ENCODE measurements at regions not wholly inside any gene's neighbourhood (a gene's known extent, or its start where the extent isn't known, plus 50 kb on each side); places are given as distances from the start of the nearest gene placed in this dataset.

DNA sequence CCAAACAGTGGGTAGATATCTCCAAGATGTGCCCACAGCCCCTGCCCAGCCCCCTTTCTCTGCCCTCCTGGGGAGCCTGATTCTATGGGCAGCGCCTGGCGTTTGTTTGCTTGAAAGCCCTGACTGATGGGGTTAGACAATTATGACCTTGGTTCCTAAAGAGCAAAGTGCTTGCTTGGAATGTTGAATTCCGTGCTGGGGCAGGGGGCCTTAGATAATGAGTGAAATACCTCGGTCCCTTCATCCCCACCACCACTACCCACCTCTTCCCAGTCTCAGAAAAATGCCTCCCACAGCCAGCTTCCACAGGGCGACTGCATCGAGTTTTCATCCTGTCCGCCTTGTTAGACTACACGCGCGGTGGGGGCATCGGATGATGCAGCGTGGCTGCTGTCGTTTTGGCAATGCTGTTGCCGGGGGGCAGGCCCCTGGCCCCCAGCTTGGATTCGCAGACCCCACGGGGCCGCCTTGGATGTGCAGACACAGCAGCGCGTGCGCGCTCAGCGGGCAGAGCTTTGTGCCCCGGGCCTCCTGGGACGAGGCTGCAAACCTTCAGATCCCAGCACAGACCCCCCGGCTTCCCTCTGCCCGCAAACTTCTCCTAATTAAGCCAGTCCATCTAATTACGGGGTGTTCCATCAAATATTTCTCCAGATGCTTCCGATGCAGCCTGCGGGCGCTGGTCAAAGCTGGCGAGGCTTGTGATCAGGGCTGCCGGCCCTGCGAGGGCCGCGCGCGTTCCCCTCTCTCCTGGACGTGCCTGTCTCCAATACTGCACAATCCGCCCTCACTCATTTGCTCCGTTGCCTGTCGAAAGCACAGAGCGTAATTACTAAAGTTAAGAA is 86.1 kb downstream of the LINC00237 start:
- H3K27me3 ChIP-seq (ENCODE audit: control insufficient read depth in 1 of 2, insufficient read depth in 2 of 2, low read length in 2 of 2): peaks cover 8 to 13% of the 10 kb centered on the region in 2 donors
- no peak overlapping the region for H3K27ac ChIP-seq (ENCODE audit: low read depth, low read length)
- no peak overlapping the region for H3K9ac ChIP-seq (ENCODE audit: low read length)
- H3K4me3 ChIP-seq (ENCODE audit: low read depth in 1 of 2, low read length in 2 of 2): no peak overlapping the region
- H3K4me1 ChIP-seq (ENCODE audit: insufficient read depth, low read length): no peaks in the 10 kb centered on the region
- no peaks in the 10 kb centered on the region for H3K9me3 ChIP-seq (ENCODE audit: low read length)
- H3K36me3 ChIP-seq (ENCODE audit: insufficient read depth, low read length): no peaks in the 10 kb centered on the region

DNA sequence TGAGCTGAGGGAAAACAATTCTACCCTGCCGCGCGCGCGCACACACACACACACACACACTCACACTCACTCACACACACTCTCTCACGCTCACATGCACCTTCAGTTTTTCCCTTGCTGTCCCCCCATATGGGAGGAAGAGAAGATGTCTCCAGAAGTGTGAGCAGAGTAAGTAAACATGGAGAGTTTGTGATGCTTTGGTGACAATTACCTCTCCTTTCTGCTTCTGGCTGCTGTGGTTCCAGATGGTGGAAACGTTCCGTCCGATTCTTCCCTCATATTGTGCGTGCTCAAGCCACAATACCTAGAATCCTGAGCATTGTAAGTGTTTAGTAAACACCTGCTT is 86.7 kb downstream of the LINC00237 start:
- H3K9ac ChIP-seq (ENCODE audit: low read length): no peak overlapping the region
- H3K9me3 ChIP-seq (ENCODE audit: low read length): no peaks in the 10 kb centered on the region
- H3K4me3 ChIP-seq (ENCODE audit: low read depth in 1 of 2, low read length in 2 of 2): no peak overlapping the region
- H3K4me1 ChIP-seq (ENCODE audit: insufficient read depth, low read length): no peaks in the 10 kb centered on the region
- no peak overlapping the region for H3K27ac ChIP-seq (ENCODE audit: low read depth, low read length)
- peaks cover 8 to 13% of the 10 kb centered on the region in 2 donors for H3K27me3 ChIP-seq (ENCODE audit: control insufficient read depth in 1 of 2, insufficient read depth in 2 of 2, low read length in 2 of 2)
- H3K36me3 ChIP-seq (ENCODE audit: insufficient read depth, low read length): no peaks in the 10 kb centered on the region

DNA sequence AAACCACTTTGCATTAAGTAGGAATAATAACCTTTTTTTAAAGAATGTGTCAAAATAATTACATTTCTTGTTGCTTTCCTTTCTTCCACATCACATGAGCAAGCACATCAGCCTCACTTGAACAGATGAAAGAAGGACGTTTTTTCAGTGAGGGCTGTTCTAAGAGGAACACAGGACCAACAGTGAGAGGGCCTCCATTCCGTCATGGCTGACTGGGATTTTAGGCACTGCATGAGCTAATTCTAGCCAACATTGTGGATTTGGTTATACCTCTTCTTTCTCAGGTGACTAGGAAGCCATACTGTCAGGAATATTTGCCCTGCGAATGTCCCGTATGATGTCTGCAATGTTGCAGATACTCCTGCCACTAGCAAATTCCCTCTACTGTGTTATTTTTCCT is 87.6 kb downstream of the LINC00237 start:
- no peaks in the 10 kb centered on the region for H3K4me1 ChIP-seq (ENCODE audit: insufficient read depth, low read length)
- no peak overlapping the region for H3K4me3 ChIP-seq (ENCODE audit: low read depth in 1 of 2, low read length in 2 of 2)
- no peak overlapping the region for H3K27ac ChIP-seq (ENCODE audit: low read depth, low read length)
- no peaks in the 10 kb centered on the region for H3K9me3 ChIP-seq (ENCODE audit: low read length)
- H3K36me3 ChIP-seq (ENCODE audit: insufficient read depth, low read length): no peaks in the 10 kb centered on the region
- H3K9ac ChIP-seq (ENCODE audit: low read length): no peak overlapping the region
- peaks cover 8 to 13% of the 10 kb centered on the region in 2 donors for H3K27me3 ChIP-seq (ENCODE audit: control insufficient read depth in 1 of 2, insufficient read depth in 2 of 2, low read length in 2 of 2)

DNA sequence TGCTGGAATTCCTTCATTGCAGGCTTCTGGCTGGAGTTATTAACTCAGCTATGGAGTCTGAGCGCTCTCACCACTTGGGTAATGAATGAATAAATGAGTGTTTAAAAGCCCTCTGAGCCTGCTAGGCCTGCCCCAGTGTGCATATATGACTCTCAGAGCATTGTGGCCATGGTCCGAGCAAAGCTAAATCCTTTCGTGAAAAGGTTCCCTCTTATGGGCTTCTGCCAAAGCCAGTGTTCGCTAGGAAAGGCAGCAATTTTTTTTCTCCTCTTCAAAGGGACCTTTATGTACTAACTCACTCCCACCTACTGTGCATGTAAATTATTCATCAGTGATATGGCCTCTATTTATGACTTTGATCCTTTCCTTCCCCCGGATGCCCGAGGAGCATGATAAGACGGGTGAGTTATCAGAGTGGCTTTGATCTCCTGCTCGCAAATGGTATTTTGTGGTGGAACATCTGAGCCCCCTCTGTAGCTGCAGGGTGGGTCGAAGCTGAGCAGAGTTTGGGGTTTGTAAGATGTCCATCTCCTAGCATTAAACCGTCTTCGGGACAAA is 88.6 kb downstream of the LINC00237 start:
- H3K4me3 ChIP-seq (ENCODE audit: low read depth in 1 of 2, low read length in 2 of 2): no peak overlapping the region
- no peaks in the 10 kb centered on the region for H3K4me1 ChIP-seq (ENCODE audit: insufficient read depth, low read length)
- H3K27ac ChIP-seq (ENCODE audit: low read depth, low read length): no peak overlapping the region
- H3K9me3 ChIP-seq (ENCODE audit: low read length): no peaks in the 10 kb centered on the region
- no peaks in the 10 kb centered on the region for H3K36me3 ChIP-seq (ENCODE audit: insufficient read depth, low read length)
- H3K9ac ChIP-seq (ENCODE audit: low read length): no peak overlapping the region
- peaks cover 8 to 13% of the 10 kb centered on the region in 2 donors for H3K27me3 ChIP-seq (ENCODE audit: control insufficient read depth in 1 of 2, insufficient read depth in 2 of 2, low read length in 2 of 2)

DNA sequence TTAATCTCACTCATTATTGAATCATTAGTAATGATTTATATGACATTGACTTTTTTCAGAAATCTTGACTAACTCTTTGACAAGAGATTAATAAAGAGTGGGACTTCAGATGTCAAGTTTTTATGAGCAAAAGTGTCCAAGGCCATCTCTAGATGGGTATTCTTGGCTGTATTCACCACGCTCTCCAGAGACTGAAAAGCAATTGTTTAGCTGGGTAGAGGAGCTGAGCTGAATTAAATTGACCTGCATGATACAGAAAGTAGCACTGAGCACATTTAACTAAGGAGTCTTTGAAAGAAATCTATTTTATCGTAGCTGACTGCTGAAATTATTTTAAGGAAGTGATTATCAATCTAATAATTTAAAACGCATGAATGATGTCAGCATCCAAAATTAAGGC is 89.4 kb downstream of the LINC00237 start:
- Histone ChIP-seq H3K9me3 (ENCODE audit: low read length) (no peaks in the 10 kb centered on the region), H3K27ac (ENCODE audit: low read depth, low read length) (no peak overlapping the region), H3K4me1 (ENCODE audit: insufficient read depth, low read length) (no peaks in the 10 kb centered on the region), H3K4me3 (ENCODE audit: low read depth in 1 of 2, low read length in 2 of 2) (no peak overlapping the region), H3K27me3 (ENCODE audit: control insufficient read depth in 1 of 2, insufficient read depth in 2 of 2, low read length in 2 of 2) (peaks cover 8 to 13% of the 10 kb centered on the region in 2 donors), H3K36me3 (ENCODE audit: insufficient read depth, low read length) (no peaks in the 10 kb centered on the region), H3K9ac (ENCODE audit: low read length) (no peak overlapping the region)

DNA sequence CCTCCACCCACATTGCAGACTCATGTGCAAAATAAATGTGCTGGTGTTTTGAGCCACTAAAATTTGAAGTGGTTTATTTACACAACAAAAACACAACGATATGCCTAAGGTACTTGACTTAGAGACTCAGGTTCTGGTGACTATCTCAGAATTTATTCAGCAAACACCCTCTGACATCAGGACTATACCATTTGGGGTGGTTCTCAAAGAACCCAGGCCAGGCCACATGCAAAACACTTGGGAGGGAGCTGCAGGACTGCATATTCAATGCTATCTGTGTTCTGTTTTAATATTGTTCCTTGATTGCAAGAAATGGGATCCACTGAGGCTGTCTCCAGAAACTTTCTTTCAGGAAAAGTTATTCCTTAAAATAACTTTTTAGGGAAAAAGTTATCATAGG is 91.6 kb downstream of the LINC00237 start:
- Histone ChIP-seq H3K9ac (ENCODE audit: low read length) (no peak overlapping the region), H3K4me3 (ENCODE audit: low read depth in 1 of 2, low read length in 2 of 2) (no peak overlapping the region), H3K27me3 (ENCODE audit: control insufficient read depth in 1 of 2, insufficient read depth in 2 of 2, low read length in 2 of 2) (no peaks in the 10 kb centered on the region)

DNA sequence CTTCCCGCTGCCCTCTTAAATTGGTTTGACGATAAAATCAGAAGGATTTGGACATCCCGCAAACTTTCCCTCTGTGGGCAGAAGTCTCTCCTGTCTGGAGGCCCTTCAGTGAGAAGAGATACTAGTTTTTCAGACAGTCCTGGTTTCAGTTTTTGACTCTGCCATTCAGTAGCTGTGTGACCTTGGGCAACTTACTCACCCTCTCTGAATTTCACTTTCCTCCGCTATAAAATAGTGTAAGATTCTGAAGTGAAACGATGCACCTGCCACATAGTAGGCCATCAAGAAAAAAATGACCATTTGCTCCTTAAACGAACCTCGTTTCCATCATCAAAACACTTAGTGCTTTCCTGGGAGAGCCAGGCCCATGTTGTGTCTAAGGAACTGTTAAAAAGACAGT is 97.2 kb downstream of the LINC00237 start:
- Histone ChIP-seq H3K9ac (ENCODE audit: low read length) (no peak overlapping the region), H3K27ac (ENCODE audit: low read depth, low read length) (no peak overlapping the region), H3K27me3 (ENCODE audit: control insufficient read depth in 1 of 2, insufficient read depth in 2 of 2, low read length in 2 of 2) (no peaks in the 10 kb centered on the region)

More for the DNA sequence above, 91.6 kb downstream of the LINC00237 start:
- H3K4me1 ChIP-seq (ENCODE audit: insufficient read depth, low read length): no peaks in the 10 kb centered on the region
- H3K27ac ChIP-seq (ENCODE audit: low read depth, low read length): no peak overlapping the region
- H3K9me3 ChIP-seq (ENCODE audit: low read length): no peaks in the 10 kb centered on the region
- H3K36me3 ChIP-seq (ENCODE audit: insufficient read depth, low read length): no peaks in the 10 kb centered on the region

DNA sequence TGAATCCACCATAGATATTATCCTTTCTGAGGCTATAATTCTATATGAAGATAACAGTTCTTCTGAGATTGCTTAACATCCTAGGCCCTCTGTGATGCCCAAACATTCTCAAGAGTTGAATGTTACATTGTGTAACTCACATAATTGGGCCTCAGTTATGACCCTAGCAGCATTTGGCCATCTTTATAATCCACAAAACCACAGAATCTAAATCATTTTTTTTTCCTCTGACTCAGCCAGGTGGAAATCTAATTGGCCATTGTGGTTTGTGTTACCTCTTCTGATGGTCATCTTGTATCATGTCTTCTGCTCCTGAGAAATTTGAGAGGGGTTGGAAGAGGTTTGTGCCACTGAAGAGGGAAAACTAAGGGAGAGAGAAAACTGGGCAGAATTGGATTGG is 99.5 kb downstream of the LINC00237 start:
- H3K9ac ChIP-seq (ENCODE audit: low read length): no peak overlapping the region
- H3K4me3 ChIP-seq (ENCODE audit: low read depth in 1 of 2, low read length in 2 of 2): no peak overlapping the region
- H3K27ac ChIP-seq (ENCODE audit: low read depth, low read length): no peak overlapping the region

More for the DNA sequence above, 97.2 kb downstream of the LINC00237 start:
- no peaks in the 10 kb centered on the region for H3K36me3 ChIP-seq (ENCODE audit: insufficient read depth, low read length)
- no peaks in the 10 kb centered on the region for H3K4me1 ChIP-seq (ENCODE audit: insufficient read depth, low read length)
- H3K9me3 ChIP-seq (ENCODE audit: low read length): no peaks in the 10 kb centered on the region
- no peak overlapping the region for H3K4me3 ChIP-seq (ENCODE audit: low read depth in 1 of 2, low read length in 2 of 2)

DNA sequence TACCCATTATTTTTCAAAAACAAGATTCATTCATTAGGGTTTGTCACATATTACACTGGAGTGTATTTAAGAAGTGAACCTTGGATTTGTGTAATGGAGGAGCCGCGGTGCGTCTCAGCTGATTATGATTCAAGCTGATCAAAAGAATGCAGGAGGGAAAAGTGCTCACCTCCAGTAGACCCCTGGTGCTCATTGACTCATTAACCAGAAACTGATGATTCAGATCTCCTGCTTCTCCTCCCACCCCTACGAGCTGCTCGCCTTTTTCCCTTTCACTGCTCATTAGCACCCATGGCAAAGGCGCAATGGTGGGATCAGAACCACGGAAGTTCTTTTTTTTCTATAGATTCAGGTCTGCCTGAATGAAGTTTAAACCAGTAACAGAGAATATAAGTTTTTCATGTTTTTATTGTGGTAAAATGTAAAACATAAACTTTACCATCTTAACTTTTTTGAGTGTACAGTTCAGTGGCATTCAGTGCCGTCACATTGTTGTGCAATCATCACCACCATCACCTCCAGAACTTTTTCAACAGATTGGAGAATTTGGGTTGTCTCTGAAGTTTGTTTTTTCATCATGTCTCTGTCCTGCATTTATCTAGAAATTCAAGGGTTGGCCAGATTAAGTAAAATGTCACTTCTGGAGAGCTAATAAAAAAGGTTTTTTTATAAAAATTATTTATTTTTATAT is 101.6 kb downstream of the LINC00237 start:
- H3K9ac ChIP-seq (ENCODE audit: low read length): no peak overlapping the region
- H3K27me3 ChIP-seq (ENCODE audit: control insufficient read depth in 1 of 2, insufficient read depth in 2 of 2, low read length in 2 of 2): no peaks in the 10 kb centered on the region
- H3K4me1 ChIP-seq (ENCODE audit: insufficient read depth, low read length): no peaks in the 10 kb centered on the region
- no peaks in the 10 kb centered on the region for H3K36me3 ChIP-seq (ENCODE audit: insufficient read depth, low read length)
- H3K9me3 ChIP-seq (ENCODE audit: low read length): no peaks in the 10 kb centered on the region
- H3K27ac ChIP-seq (ENCODE audit: low read depth, low read length): no peak overlapping the region
- H3K4me3 ChIP-seq (ENCODE audit: low read depth in 1 of 2, low read length in 2 of 2): no peak overlapping the region

More for the DNA sequence above, 99.5 kb downstream of the LINC00237 start:
- no peaks in the 10 kb centered on the region for H3K36me3 ChIP-seq (ENCODE audit: insufficient read depth, low read length)
- H3K9me3 ChIP-seq (ENCODE audit: low read length): no peaks in the 10 kb centered on the region
- H3K27me3 ChIP-seq (ENCODE audit: control insufficient read depth in 1 of 2, insufficient read depth in 2 of 2, low read length in 2 of 2): no peaks in the 10 kb centered on the region
- H3K4me1 ChIP-seq (ENCODE audit: insufficient read depth, low read length): no peaks in the 10 kb centered on the region

DNA sequence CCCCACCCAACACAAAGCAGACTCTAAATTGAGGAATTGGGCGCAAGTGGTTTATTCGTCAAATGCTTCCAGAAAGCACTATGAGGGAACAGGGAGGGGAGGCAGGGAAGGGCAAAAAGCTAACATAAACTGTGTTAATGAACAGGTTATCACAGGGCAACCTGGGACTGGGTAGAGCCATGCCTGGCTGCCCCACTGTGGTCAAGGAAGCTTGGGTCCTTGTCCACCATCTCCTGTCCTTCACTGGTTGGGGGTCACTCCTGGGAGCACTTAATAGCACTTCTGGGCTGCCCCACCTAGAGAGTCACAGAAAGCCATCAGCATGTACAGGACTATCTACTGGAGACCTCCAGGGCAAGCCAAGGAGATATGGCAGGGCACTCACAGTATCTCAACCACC is 102.3 kb downstream of the LINC00237 start:
- no peak overlapping the region for H3K4me3 ChIP-seq (ENCODE audit: low read depth in 1 of 2, low read length in 2 of 2)
- H3K4me1 ChIP-seq (ENCODE audit: insufficient read depth, low read length): no peaks in the 10 kb centered on the region
- no peak overlapping the region for H3K27ac ChIP-seq (ENCODE audit: low read depth, low read length)
- H3K36me3 ChIP-seq (ENCODE audit: insufficient read depth, low read length): no peaks in the 10 kb centered on the region
- no peaks in the 10 kb centered on the region for H3K27me3 ChIP-seq (ENCODE audit: control insufficient read depth in 1 of 2, insufficient read depth in 2 of 2, low read length in 2 of 2)
- H3K9ac ChIP-seq (ENCODE audit: low read length): no peak overlapping the region
- no peaks in the 10 kb centered on the region for H3K9me3 ChIP-seq (ENCODE audit: low read length)

DNA sequence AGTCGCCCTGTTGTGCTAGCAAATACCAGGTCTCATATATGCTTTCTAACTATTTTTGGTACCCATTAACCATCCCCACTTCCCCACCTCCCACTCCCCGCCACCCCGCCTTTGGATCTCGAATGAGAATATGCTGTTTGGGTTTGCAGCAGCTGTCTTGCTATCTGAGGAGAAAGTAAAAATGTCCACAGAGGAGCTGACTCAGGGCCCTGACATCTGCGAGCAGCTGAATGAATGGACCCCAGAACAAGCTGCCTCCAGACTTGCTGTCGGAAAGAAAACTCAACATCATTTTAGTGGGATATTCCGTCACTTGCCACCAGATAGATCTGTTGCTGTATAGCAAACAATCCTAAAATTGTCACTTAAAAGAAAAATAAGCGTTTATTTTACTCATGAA is 103.7 kb downstream of the LINC00237 start:
- no peak overlapping the region for H3K27ac ChIP-seq (ENCODE audit: low read depth, low read length)
- no peaks in the 10 kb centered on the region for H3K27me3 ChIP-seq (ENCODE audit: control insufficient read depth in 1 of 2, insufficient read depth in 2 of 2, low read length in 2 of 2)
- H3K9ac ChIP-seq (ENCODE audit: low read length): no peak overlapping the region
- no peak overlapping the region for H3K4me3 ChIP-seq (ENCODE audit: low read depth in 1 of 2, low read length in 2 of 2)
- no peaks in the 10 kb centered on the region for H3K4me1 ChIP-seq (ENCODE audit: insufficient read depth, low read length)
- H3K36me3 ChIP-seq (ENCODE audit: insufficient read depth, low read length): no peaks in the 10 kb centered on the region
- H3K9me3 ChIP-seq (ENCODE audit: low read length): no peaks in the 10 kb centered on the region
